NCI-H1417 treated with DMSO at 0.1 percent for 48 hours (cell line): ENCODE measurements at regions not wholly inside any gene's neighbourhood (a gene's known extent, or its start where the extent isn't known, plus 50 kb on each side); places are given as distances from the start of the nearest gene placed in this dataset.
A peak's percentile ranks its signal among the peaks of the same experiment; 100 is the strongest.

Experiments
- DNase-seq: peaks from one replicate; lab custom pipeline; 2025; lab: John Stamatoyannopoulos, UW

DNA sequence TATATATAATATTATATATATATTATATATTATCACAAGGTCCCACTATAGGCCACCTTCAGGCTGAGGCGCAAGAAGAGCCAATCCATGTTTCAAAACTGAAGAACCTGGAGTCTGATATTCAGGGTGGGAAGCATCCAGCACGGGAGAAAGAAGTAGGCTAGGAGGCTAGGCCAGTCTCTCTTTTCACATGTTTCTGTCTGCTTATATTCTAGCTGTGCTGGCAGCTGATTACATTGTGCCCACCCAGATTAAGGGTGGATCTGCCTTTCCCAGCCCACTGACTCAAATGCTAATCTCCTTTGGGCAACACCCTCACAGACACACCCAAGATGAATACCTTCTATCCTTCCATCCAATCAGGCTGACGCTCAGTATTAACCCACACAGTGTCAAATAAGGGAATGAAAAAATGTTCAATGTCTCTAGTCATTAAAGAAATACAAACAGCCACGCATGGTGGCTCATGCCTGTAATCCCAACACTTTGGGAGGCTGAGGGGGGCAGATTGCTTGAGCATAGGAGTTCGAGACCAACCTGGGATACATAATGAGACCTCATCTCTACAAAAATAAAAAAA is 135.4 kb upstream of the PCBD1 start:
- no peak for DNase-seq

GRCh38 chr10:71024490-71024889 is 136.1 kb upstream of the PCBD1 start:
- no peak for DNase-seq

- no peak for DNase-seq
These were observed 137.2 kb upstream of the PCBD1 start for GRCh38 chr10:71025535-71025934.

DNA sequence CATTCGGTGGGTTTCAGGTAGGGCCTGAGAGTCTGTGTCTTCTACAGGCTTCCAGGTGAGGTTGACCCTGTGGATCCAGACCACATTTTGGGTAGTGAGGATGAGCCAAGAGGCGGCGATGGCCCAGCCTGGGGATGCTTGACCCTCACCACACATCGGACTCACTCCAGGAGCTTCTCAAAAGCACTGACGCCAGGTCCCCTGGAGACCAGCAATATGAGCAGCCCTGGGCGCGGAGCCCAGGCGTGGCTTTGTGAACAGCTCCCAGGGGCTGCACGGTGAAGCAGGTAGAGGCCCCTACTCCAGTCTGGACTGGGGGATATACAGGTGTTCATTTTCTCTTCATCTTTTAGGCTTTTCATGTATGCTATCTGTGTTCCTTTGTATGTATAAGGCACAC is 139.7 kb upstream of the PCBD1 start:
- no peak for DNase-seq

DNA sequence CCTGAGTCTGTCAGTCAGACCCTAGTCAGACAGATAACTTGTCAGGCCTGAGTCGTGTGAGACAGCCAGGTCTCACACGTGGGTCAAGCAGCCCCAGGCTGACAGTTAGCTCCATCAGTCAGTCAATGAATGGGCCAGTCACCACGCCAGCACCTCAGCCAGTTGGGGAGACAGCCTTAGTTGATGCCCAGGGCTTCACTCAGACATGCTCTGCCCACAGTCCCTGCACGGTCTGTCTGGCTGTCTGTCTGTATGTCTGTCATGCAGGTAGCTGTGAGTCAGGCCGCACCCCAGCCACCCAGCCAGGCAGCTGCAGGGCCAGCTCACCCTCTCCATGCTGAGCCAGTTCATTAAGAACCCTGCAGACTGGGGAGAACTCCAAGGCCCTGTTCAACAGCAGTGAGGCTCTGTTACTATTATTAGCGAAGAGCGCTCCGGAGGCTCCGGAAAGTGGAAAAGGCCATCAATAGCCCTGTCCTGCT is 141.1 kb upstream of the PCBD1 start:
- DNase-seq: no peak

DNA sequence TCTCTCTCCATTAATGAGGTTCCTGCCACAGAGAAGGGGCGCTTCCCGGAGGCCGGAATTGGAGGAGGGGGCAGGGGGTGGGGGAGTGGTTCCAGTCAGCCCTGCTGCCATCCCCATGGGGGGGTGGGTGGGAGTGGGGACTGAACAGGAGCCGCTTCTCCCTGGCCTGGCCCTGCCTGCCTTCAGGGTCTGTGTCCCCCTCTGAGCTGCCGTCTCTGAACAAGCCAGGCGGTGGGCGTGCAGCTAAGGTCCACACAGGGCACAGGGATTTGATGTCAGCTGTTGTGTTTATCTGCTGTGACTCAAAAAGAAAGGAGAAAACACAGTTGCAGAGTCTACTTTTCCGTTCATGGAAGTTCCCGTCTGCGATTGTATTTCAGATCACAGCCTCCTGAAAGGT is 141.5 kb upstream of the PCBD1 start:
- DNase-seq: no peak

- no peak for DNase-seq
These were observed 142.7 kb upstream of the PCBD1 start for GRCh38 chr10:71031026-71031425.

- no peak for DNase-seq
These were observed 143.2 kb upstream of the PCBD1 start for GRCh38 chr10:71031603-71032002.

DNA sequence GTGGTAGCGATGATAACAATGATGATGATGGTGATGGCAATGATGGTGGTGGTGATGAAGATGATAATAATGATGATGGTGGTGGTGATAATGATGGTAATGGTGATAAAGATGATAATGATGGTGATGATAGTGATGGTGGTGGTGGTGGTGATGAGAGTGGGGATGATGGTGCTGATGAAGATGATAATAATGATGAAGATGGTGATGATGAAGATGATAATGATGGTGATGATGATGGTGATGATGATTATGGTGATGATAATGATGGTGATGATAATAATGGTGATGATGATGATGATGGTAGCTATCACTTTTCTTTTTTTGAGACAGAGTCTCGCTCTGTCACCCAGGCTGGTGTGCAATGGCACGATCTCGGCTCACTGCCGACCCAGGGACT is 144.5 kb upstream of the PCBD1 start:
- DNase-seq: no peak

DNA sequence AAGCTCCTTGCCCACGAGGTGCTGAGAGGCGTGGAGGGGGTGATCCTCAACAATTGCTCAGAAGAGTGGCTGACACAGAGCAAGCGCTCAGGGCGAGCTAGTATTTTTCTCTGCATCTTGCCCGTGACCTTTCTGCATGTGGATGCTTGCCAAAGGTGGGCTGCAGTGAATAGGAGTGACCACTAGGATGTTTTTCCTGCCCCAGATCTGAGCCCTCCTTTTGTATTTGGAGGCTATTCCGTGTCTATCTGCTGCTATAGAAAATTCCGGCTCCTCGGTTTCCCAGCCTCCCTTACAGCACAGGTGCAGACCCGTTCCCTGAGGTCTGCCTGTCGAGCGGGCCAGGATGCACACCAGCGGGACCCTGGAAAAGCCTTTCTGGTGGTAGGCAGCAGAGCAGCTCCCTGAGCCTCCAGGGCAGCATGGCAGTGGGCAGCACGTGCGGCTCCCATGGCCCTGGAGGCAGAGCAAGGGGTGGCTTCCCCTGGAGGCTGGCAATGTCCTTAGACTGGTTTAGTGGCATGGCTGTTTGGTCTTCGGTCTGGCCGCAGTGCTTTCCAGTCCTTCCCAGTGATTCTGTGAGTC is 145.1 kb upstream of the PCBD1 start:
- DNase-seq: no peak

- no peak for DNase-seq
These were observed 147.3 kb upstream of the PCBD1 start for GRCh38 chr10:71035511-71036296.

GRCh38 chr10:71036297-71036966 is 148.1 kb upstream of the PCBD1 start:
- DNase-seq: no peak

DNA sequence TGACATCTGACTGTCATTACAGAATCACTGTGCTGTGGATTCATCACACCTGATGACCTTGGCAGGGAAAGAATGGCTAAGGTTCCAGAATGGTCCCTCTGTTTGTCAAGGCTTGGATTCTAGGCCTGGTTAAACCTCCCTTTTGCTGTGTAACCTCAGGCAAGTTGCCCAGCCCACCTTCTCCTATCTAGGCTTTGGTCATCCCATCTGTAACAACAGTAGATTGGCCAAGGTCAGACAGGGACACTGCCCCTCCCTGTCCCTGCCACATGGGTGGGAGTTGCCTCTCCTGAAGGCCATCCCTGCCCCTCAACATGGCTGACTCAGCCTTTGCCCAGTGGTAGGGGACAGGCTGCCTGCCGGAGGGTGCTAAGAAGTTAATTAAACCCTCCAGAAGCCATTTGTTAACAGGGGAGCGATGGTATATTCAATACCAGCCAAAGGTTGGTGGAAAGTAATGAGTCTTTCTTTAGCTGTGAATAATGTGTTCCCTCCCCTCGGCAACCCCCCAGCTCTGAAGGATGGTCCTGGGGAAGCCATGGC is 149.8 kb upstream of the PCBD1 start:
- DNase-seq: no peak

DNA sequence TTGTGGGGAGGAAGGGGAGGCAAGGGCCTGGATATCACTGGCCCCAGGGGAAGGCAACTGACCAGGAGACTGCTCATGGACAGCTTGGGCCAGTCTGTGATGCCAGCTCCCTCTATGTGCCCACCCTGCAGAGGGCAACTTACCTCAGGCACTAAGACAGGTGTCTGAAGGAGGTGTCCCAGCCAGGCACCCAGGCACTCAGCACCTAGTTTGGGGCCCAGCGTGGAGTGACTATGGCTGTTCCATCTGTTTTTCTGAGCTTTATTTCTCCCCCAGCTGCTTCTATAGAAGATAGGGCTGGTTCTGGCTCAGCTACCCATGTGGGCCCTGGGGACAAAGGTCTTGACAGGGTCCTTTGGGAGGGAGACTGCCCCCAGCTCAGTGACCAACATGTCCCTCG is 150.6 kb upstream of the PCBD1 start:
- DNase-seq: no peak

DNA sequence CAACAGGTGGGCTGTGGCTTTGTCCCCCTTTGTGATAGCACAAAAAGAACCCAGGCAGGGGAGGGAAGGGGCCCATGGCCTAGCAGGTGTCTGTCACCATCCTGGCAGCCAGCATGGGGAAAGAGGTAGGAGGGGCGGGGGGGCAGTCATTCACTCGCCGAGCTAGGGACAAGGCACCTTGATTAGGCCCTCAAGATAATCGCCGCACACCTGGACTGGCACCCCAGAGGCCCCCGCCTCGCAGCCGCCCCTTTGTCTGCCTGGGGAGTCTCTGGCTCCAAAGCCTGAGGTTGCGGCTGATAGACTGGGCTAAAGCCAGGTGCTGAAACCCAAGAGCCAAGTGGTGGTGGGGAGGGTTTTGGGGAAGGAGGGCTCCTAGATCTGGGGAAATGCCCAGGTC is 151.2 kb upstream of the PCBD1 start:
- peak; percentile 14 for DNase-seq

DNA sequence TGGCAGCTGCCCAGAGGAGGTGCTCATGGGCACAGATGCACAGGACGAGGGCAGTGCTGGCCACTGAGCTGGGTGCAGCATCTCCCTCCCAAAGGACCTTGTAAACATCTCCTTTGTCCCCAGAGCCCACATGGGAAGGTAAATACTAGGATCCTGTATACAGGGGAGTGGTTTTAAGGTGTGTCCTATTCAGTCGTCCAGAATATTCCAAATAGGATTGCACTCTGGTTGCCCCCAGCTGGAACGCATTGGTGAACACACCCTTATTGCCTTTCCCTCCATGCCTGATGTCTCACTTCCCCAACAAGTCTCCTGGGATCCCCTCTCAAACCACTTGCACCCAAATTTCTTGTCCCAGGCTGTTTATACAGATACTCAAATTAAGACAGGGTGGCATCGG is 152.0 kb upstream of the PCBD1 start:
- DNase-seq: no peak

- DNase-seq: no peak
These were observed 152.7 kb upstream of the PCBD1 start for GRCh38 chr10:71040846-71041605.

DNA sequence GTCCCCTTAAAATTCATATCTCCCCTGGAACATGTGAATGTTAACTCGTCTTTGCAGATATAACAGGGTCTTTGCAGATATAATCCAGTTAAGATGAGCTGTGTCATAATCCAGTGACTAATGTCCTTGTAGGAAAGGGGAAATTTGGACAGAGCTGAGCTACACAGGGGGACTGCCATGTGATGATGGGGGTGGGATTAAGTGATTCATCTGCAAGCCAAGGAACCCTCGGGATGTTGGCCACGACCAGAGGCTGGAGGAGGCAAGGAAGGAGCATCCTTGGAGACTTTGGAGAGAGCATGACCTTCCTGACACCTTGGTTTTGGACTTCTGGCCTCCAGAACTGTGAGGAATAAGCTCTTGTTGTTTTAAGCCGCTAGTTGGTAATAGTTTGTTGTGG is 153.9 kb upstream of the PCBD1 start:
- no peak for DNase-seq

- DNase-seq: no peak
These were observed 154.3 kb upstream of the PCBD1 start for GRCh38 chr10:71042699-71043098.

GRCh38 chr10:71043858-71044257 is 155.5 kb upstream of the PCBD1 start:
- DNase-seq: no peak

DNA sequence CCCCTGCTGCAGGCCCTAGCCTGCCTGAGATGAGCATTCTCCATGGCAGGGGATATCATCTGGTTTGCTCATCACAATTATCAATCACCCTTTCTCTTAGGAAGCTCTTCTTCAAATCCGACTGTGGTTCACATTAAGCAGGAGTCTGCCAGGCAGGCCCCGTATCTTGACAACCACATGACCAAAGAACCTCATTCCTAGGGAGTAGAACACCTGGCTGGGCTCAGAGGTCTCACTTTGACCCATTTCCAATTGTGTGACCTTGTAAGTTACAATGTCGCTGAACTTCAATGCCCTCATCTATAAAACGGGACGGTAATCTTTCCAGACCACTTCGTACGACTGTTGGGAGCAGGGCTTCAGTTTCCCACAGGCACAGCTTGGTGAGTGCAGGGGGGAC is 156.4 kb upstream of the PCBD1 start:
- no peak for DNase-seq
